SK-N-SH (cell line): ENCODE measurements at regions not wholly inside any gene's neighbourhood (a gene's known extent, or its start where the extent isn't known, plus 50 kb on each side); places are given as distances from the start of the nearest gene placed in this dataset.

ENCODE experiments used
- JUND ChIP-seq: IDR thresholded peaks from 2 replicates; pipeline ENCODE4 v1.4.0; 2012
- MXI1 ChIP-seq: IDR thresholded peaks from 2 replicates; pipeline ENCODE4 v1.6.1; 2012; ENCODE audit warnings: mild to moderate bottlenecking, low read depth, low read length, improper control_type of control experiment
- POLR2AphosphoS5 ChIP-seq: IDR thresholded peaks from 2 replicates; pipeline ENCODE4 v1.6.1; 2012; ENCODE audit warnings: low read depth, low read length
- TF ChIP-seq, protein P1 (sequence below): fragments of 200-600 bp; sonication (generic); IDR thresholded peaks from 2 replicates; pipeline ENCODE4 v1.6.1; 2017; ENCODE audit warnings: antibody characterized with exemption, mild to moderate bottlenecking, moderate library complexity

DNA sequence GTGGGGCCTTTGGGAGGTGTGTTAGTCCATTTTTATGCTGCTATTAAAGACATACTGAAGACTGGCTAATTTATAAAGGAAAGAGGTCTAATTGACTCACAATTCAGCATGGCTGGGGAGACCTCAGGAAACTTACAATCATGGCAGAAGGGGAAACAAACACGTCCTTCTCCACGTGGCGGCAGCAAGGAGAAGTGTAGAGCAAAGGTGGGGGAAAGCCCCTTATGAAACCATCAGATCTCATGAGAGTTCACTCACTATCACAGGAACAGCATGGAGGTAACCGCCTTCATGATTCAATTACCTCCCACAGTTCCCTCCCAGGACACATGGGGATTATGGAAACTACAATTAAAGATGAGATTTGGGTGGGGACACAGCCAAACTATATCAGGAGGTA lies 187.1 kb upstream of the OSR1 start:
- TF ChIP-seq, protein P1, sequence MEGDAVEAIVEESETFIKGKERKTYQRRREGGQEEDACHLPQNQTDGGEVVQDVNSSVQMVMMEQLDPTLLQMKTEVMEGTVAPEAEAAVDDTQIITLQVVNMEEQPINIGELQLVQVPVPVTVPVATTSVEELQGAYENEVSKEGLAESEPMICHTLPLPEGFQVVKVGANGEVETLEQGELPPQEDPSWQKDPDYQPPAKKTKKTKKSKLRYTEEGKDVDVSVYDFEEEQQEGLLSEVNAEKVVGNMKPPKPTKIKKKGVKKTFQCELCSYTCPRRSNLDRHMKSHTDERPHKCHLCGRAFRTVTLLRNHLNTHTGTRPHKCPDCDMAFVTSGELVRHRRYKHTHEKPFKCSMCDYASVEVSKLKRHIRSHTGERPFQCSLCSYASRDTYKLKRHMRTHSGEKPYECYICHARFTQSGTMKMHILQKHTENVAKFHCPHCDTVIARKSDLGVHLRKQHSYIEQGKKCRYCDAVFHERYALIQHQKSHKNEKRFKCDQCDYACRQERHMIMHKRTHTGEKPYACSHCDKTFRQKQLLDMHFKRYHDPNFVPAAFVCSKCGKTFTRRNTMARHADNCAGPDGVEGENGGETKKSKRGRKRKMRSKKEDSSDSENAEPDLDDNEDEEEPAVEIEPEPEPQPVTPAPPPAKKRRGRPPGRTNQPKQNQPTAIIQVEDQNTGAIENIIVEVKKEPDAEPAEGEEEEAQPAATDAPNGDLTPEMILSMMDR = no peak
- no peak for TF ChIP-seq JUND
- no peak for TF ChIP-seq POLR2AphosphoS5
- no peak for TF ChIP-seq MXI1
